H9 (cell line): ENCODE measurements at regions not wholly inside any gene's neighbourhood (a gene's known extent, or its start where the extent isn't known, plus 50 kb on each side); places are given as distances from the start of the nearest gene placed in this dataset.

ENCODE experiments used
- DNase-seq: peaks from one replicate; pipeline ENCODE4 v3.0.0-alpha.2; 2017
- H2AFZ ChIP-seq: one replicate; pipeline ENCODE4 v1.6.1; 2013; ENCODE audit warnings: mild to moderate bottlenecking, low read length, control low read depth, moderate library complexity
- H2AK5ac ChIP-seq: 2 replicates; pipeline ENCODE4 v1.6.1; 2013; ENCODE audit warnings: low read length, control low read depth, mixed read lengths; ENCODE audit not compliant: insufficient read length
- H2BK120ac ChIP-seq: one replicate; pipeline ENCODE4 v1.6.1; 2013; ENCODE audit warnings: low read depth, mild to moderate bottlenecking, low read length, control low read depth, inconsistent platforms; ENCODE audit not compliant: poor library complexity, severe bottlenecking
- H2BK12ac ChIP-seq: 2 replicates; pipeline ENCODE4 v1.6.1; 2013; ENCODE audit warnings: low read length, control low read depth, mixed read lengths, low read depth; ENCODE audit not compliant: insufficient read length
- H2BK15ac ChIP-seq: 2 replicates; pipeline ENCODE4 v1.6.1; 2013; ENCODE audit warnings: low read depth, low read length, control low read depth
- H2BK20ac ChIP-seq: one replicate; pipeline ENCODE4 v1.6.1; 2013; ENCODE audit warnings: low read depth, mild to moderate bottlenecking, low read length, control low read depth, inconsistent platforms; ENCODE audit not compliant: poor library complexity, severe bottlenecking
- H2BK5ac ChIP-seq: 2 replicates; pipeline ENCODE4 v1.6.1; 2013; ENCODE audit warnings: low read length, control low read depth, mixed read lengths; ENCODE audit not compliant: insufficient read length
- H3K14ac ChIP-seq: 2 replicates; pipeline ENCODE4 v1.6.1; 2013; ENCODE audit warnings: low read length, control low read depth; ENCODE audit not compliant: insufficient read depth
- H3K18ac ChIP-seq: 2 replicates; pipeline ENCODE4 v1.6.1; 2013; ENCODE audit warnings: low read depth, mild to moderate bottlenecking, mixed read lengths, low read length, control low read depth; ENCODE audit not compliant: insufficient read length
- H3K23ac ChIP-seq: 2 replicates; pipeline ENCODE4 v1.6.1; 2013; ENCODE audit warnings: low read length, control low read depth, mixed read lengths, low read depth; ENCODE audit not compliant: insufficient read length
- H3K23me2 ChIP-seq: 2 replicates; pipeline ENCODE4 v1.6.1; 2013; ENCODE audit warnings: low read depth, mild to moderate bottlenecking, mixed read lengths, low read length, control low read depth; ENCODE audit not compliant: insufficient read length, poor library complexity, severe bottlenecking
- H3K27ac ChIP-seq: 2 replicates; pipeline ENCODE4 v1.5.1; 2013; ENCODE audit warnings: low read length, control low read depth, mixed read lengths, low read depth; ENCODE audit not compliant: insufficient read length
- H3K27me3 ChIP-seq: 2 replicates; pipeline ENCODE4 v1.6.1; 2013; ENCODE audit warnings: low read length, control low read depth, inconsistent platforms; ENCODE audit not compliant: insufficient read depth
- H3K4ac ChIP-seq: 2 replicates; pipeline ENCODE4 v1.6.1; 2013; ENCODE audit warnings: low read depth, mild to moderate bottlenecking, control low read depth, inconsistent platforms, low read length, moderate library complexity
- H3K4me1 ChIP-seq: 2 replicates; pipeline ENCODE4 v1.6.1; 2013; ENCODE audit warnings: low read length, control low read depth, inconsistent platforms; ENCODE audit not compliant: insufficient read depth
- H3K4me2 ChIP-seq: 2 replicates; pipeline ENCODE4 v1.6.1; 2013; ENCODE audit warnings: low read length, control low read depth, mixed read lengths; ENCODE audit not compliant: insufficient read length, insufficient read depth
- H3K56ac ChIP-seq: 2 replicates; pipeline ENCODE4 v1.6.1; 2013; ENCODE audit warnings: low read depth, mild to moderate bottlenecking, mixed read lengths, low read length, control low read depth; ENCODE audit not compliant: insufficient read length
- H3K79me1 ChIP-seq: 2 replicates; pipeline ENCODE4 v1.6.1; 2013; ENCODE audit warnings: low read depth, mild to moderate bottlenecking, moderate library complexity, low read length, control low read depth, inconsistent platforms; ENCODE audit not compliant: insufficient read depth, poor library complexity, severe bottlenecking
- H3K79me2 ChIP-seq: 2 replicates; pipeline ENCODE4 v1.6.1; 2013; ENCODE audit warnings: low read length, control low read depth, inconsistent platforms; ENCODE audit not compliant: insufficient read depth
- H3K9ac ChIP-seq: 2 replicates; pipeline ENCODE4 v1.6.1; 2013; ENCODE audit warnings: low read length, control low read depth, mixed read lengths; ENCODE audit not compliant: insufficient read length; ENCODE audit errors: extremely low read depth
- H3K9me3 ChIP-seq: one replicate; pipeline ENCODE4 v1.6.1; 2013; ENCODE audit warnings: low read depth, low read length, inconsistent platforms; ENCODE audit not compliant: control insufficient read depth
- H3T11ph ChIP-seq: one replicate; pipeline ENCODE4 v1.6.1; 2013; ENCODE audit warnings: mild to moderate bottlenecking, low read length, control low read depth, inconsistent platforms
- H4K20me1 ChIP-seq: one replicate; pipeline ENCODE4 v1.6.1; 2013; ENCODE audit not compliant: control insufficient read depth, insufficient read length, insufficient read depth
- H4K5ac ChIP-seq: 2 replicates; pipeline ENCODE4 v1.6.1; 2013; ENCODE audit warnings: low read depth, mild to moderate bottlenecking, mixed read lengths, low read length, control low read depth; ENCODE audit not compliant: insufficient read length
- H4K8ac ChIP-seq: replicated peaks from 2 replicates; pipeline ENCODE4 v1.6.1; 2013; ENCODE audit warnings: low read length, control low read depth, mixed read lengths, low read depth; ENCODE audit not compliant: insufficient read length
- H4K91ac ChIP-seq: 2 replicates; pipeline ENCODE4 v1.6.1; 2013; ENCODE audit warnings: low read depth, mild to moderate bottlenecking, moderate library complexity, mixed read lengths, low read length, control low read depth; ENCODE audit not compliant: insufficient read length
- H3K27ac Mint-ChIP-seq, 3 experiments: 2 replicates in 2 of 3; 3 replicates in 1 of 3; pipeline ENCODE4 v1.8.0; 2020 to 2021; ENCODE audit warnings: mixed read lengths in 3 of 3, mild to moderate bottlenecking in 1 of 3, moderate library complexity in 1 of 3
- H3K27me3 Mint-ChIP-seq: 2 replicates; pipeline ENCODE4 v1.8.0; 2021; ENCODE audit warnings: low read depth, mild to moderate bottlenecking, moderate library complexity, mixed read lengths
- H3K36me3 Mint-ChIP-seq, 3 experiments: 2 replicates in 2 of 3; 3 replicates in 1 of 3; pipeline ENCODE4 v1.8.0; 2020 to 2021; ENCODE audit warnings: low read depth in 3 of 3, mixed read lengths in 3 of 3; ENCODE audit not compliant: insufficient read depth in 1 of 3
- H3K4me1 Mint-ChIP-seq, 2 experiments: 2 replicates each; pipeline ENCODE4 v1.8.0; 2020; ENCODE audit warnings: mixed read lengths in 2 of 2
- H3K4me3 Mint-ChIP-seq, 2 experiments: 2 replicates in 1 of 2; 3 replicates in 1 of 2; pipeline ENCODE4 v1.8.0; 2020 to 2021; ENCODE audit warnings: mild to moderate bottlenecking in 2 of 2, mixed read lengths in 2 of 2, moderate library complexity in 1 of 2
- H3K9me3 Mint-ChIP-seq, 2 experiments: 2 replicates in 1 of 2; 3 replicates in 1 of 2; pipeline ENCODE4 v1.8.0; 2020; ENCODE audit warnings: mild to moderate bottlenecking in 2 of 2, mixed read lengths in 2 of 2, moderate library complexity in 1 of 2
- CTCF ChIP-seq: fragments of 200-600 bp; sonication (generic); conservative IDR thresholded peaks from 3 replicates; pipeline ENCODE4 v1.8.0; 2021; ENCODE audit warnings: antibody characterized with exemption, mild to moderate bottlenecking
- WGBS: extraction: QIAGEN DNeasy Blood & Tissue Kit; methylation state at CpG from one replicate; pipeline ENCODE4 v1.1.7; 2013; ENCODE audit warnings: missing lambda C conversion rate, low lambda C conversion rate, mixed read lengths; ENCODE audit not compliant: insufficient read length; ENCODE audit errors: extremely low coverage; 5-methylcytosine and 5-hydroxymethylcytosine counted together

- no peak overlapping the region for H3K27ac Mint-ChIP-seq
- no peak overlapping the region for H3K27ac ChIP-seq
- no peak overlapping the region for H2BK15ac ChIP-seq
- H2AK5ac ChIP-seq: no peak overlapping the region
- DNase-seq: no peak
- H2BK20ac ChIP-seq: no peak overlapping the region
- no peak overlapping the region for H4K5ac ChIP-seq
- H4K8ac ChIP-seq: no peak overlapping the region
- no CpG with 5 or more reads among the region's 4 CpGs for WGBS
- no peak overlapping the region for H3K4ac ChIP-seq
- H3K4me1 ChIP-seq: no peaks in the 10 kb centered on the region
- no peak overlapping the region for H3K18ac ChIP-seq
- no peak overlapping the region for H3T11ph ChIP-seq
- peaks cover 10 to 13% of the 10 kb centered on the region in 2 experiments; a peak in 3 of 5 replicates for H3K9me3 Mint-ChIP-seq
- H3K56ac ChIP-seq: no peak overlapping the region
- no peaks in the 10 kb centered on the region for H3K4me1 Mint-ChIP-seq
- no peaks in the 10 kb centered on the region for H3K79me1 ChIP-seq
- H3K9ac ChIP-seq: no peak overlapping the region
- no peaks in the 10 kb centered on the region for H3K9me3 ChIP-seq
- no peaks in the 10 kb centered on the region for H3K27me3 ChIP-seq
- H2BK120ac ChIP-seq: no peak overlapping the region
- H4K91ac ChIP-seq: no peak overlapping the region
- no peak overlapping the region for H2BK5ac ChIP-seq
- peaks cover 2% of the 10 kb centered on the region; the same call in 1 of the 2 replicates for H3K27me3 Mint-ChIP-seq
- H3K23ac ChIP-seq: no peak overlapping the region
- H3K36me3 Mint-ChIP-seq: peaks cover 0 to 6% (median 4%) of the 10 kb centered on the region in 3 experiments; a peak in 4 of 7 replicates
- no peaks in the 10 kb centered on the region for H3K23me2 ChIP-seq
- H3K4me2 ChIP-seq: no peak overlapping the region
- no peaks in the 10 kb centered on the region for H4K20me1 ChIP-seq
- no peak overlapping the region for H3K4me3 Mint-ChIP-seq
- no peak overlapping the region for H2AFZ ChIP-seq
- no peaks in the 10 kb centered on the region for H3K79me2 ChIP-seq
- H3K14ac ChIP-seq: no peak overlapping the region
- TF ChIP-seq CTCF: no peak
- no peak overlapping the region for H2BK12ac ChIP-seq
Measured at GRCh38 chr10:55485827-55486226, 684.8 kb upstream of the PCDH15 start.
